ENCODE measurements at regions not wholly inside any gene's neighbourhood (a gene's known extent, or its start where the extent isn't known, plus 50 kb on each side); places are given as distances from the start of the nearest gene placed in this dataset.

GRCh38 chr5:73231246-73231778 is 58.3 kb downstream of the TMEM174 start:
- TF ChIP-seq CTCF (IDR thresholded peaks at IDR 0.05; ENCODE audit: extremely low read depth in 1 of 2, insufficient read depth in 1 of 2, low read depth in 1 of 2, low read length in 2 of 2) (no peak), POLR2A (IDR thresholded peaks at IDR 0.05; ENCODE audit: low read depth, low read length) (no peak), POLR2AphosphoS5 (IDR thresholded peaks at IDR 0.05; ENCODE audit: insufficient read depth, low read depth, low read length) (no peak), EZH2 (IDR thresholded peaks at IDR 0.05; ENCODE audit: borderline replicate concordance, low read depth, low read length, severe bottlenecking) (no peak), GATA2 (IDR thresholded peaks at IDR 0.05; ENCODE audit: insufficient read depth, insufficient read length, low read depth, low read length) (no peak), FOS (IDR thresholded peaks at IDR 0.05; ENCODE audit: borderline replicate concordance, insufficient read depth, low read length) (no peak), JUN (IDR thresholded peaks at IDR 0.05; ENCODE audit: borderline replicate concordance, insufficient read depth, insufficient read length, low read depth) (no peak)
